ENCODE measurements at regions not wholly inside any gene's neighbourhood (a gene's known extent, or its start where the extent isn't known, plus 50 kb on each side); places are given as distances from the start of the nearest gene placed in this dataset.

DNA sequence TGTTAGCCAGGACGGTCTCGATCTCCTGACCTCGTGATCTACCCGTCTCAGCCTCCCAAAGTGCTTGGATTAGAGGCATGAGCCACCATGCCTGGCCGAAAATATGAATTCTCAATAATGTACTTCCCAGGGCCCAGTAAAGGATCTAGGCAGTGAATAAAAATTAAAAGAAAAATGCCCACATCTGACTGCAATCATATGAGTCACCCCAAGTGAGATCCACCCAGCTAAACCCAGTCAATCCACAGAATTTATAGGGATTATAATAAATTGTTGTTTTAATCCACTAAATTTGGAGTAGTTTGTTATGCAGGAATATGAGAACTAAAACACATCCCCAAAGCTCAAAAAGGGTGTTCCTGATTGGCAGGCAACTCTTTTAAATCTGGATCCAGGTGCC is 93.5 kb upstream of the STK39 start:
- DNase-seq = no peak

- DNase-seq = no peak
These were observed 96.2 kb upstream of the STK39 start for GRCh38 chr2:168343586-168343985.

DNA sequence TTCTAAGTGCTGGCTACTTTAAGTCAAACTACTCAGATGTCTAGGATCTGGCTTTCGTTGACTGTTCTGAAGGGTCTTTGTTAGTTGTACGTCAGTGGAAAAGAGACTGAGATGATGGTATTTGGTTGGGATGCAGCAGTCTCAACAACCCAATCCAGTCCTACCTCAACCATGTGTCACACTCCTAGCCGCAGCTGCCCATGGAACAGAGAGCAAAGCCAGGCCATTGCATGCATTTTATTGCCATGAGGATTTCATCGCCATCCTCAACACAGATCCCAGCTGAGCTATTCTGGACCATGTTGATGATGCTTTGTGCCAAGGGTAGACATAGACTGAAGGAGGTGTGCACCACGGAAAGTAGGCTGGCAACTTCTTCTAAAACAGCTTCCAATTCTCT is 97.3 kb upstream of the STK39 start:
- DNase-seq = no peak

GRCh38 chr2:168345601-168346000 is 98.2 kb upstream of the STK39 start:
- DNase-seq = no peak

DNA sequence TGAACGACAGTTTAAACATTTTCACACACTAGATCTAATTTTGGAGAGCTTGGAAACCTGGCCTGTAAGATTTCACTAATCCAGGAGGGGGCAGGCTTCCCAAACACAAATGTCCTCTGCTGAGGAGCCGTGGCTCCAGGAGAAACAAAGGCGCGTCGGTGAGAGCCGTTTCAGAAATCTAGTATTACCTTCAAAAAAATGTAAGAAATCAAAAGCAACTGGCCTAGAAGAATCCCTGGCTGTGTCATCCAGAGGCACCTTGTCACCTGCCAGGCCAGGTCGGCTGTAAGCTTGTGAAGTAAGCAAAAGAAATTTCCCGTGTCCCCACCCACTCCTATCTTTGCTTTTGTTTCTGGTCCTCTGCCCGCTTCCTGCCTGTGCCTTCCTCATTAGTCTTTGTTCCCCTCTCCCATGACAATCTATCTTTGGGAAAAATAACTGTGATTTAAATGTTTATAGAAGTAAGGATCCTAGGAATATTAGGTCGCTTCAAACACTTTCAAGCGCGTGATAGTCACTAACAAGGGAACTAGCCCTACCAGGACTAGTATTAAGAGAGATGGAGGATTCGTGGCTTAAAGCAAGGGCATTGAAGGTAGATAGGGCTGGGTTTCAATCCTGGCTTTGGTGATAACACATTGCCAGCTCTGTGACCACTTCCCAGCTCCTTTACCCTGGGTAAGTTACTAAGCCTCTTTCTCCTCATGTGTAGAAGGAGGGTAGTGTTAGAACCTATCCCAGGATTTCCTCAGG is 99.5 kb upstream of the STK39 start:
- peak; percentile 67 to 76 for DNase-seq

DNA sequence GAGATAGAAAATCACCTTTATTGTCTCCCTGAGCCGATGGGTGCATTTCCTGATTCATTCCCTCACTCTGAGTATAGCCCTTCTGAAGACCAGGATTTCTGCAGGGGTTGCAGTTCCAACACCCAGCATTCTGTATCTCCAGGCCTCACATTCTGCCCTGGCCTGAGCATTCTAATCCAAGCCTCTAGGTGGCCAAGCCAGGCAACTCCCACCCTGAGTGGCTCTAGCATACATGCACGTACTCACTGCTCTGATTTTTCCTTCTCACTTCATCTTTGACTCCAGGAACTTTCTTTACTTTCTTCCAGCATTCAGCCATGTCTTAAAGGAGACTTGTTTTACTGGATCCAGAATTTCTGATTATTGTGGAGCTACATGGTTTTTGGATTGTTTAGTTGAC is 100.7 kb upstream of the STK39 start:
- DNase-seq = peak in 1 of 2 donors; percentile 19

DNA sequence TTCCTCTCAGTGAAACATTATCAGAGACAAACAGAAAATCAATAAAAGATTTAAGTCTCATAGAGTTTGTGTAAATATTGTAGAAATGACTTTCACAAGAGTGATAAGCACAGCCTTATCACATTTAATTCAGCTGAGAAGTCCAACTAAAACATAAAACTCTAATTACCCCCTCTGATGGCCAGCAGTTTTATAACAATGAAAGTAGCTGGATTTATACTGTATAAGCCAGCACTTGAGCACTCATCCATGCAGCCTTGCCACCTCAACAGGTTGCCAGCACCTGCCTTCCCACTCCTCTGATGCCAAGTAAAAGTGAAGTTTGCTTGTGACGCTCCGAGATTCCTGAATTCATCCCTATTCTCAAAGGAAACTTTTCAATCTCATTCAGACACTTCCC is 103.0 kb upstream of the STK39 start:
- DNase-seq = no peak

DNA sequence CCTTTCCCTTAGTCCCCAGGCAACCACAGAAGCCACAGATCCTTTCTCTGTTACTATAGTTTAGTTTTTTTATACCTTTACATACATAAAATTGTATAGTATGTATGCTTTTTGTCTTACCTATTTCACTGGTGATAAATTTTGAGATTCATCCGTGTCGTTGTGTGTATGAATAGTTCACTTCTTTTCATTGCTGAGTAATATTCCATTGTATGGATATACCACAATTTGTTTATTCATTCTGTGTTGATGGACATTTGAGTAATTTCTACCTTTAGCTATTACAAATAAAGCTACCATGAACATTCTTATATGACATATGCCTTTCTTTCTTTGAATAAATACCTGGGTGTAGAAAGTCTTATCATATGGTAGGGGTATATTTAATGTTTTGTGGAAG is 102.8 kb upstream of the CERS6 start:
- no peak for DNase-seq

DNA sequence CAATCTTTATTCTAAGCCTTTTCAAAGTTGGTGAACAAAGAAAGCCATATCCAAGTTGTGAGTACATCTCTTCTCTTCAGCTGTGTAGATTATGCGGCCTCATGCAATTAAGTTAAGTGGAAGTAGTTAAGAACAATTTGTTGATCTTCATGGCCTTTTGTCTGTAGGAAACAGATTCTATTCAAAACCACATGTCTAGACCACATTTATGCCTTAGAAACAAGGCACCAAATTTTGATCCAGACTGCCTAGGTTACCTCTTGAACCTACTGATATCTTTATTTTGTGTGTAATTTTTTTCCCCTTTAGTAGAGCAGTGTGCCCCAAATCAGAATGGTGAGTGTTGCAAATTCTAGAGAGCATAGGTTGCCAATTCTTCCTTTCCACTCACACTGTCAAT is 101.6 kb upstream of the CERS6 start:
- DNase-seq = no peak

DNA sequence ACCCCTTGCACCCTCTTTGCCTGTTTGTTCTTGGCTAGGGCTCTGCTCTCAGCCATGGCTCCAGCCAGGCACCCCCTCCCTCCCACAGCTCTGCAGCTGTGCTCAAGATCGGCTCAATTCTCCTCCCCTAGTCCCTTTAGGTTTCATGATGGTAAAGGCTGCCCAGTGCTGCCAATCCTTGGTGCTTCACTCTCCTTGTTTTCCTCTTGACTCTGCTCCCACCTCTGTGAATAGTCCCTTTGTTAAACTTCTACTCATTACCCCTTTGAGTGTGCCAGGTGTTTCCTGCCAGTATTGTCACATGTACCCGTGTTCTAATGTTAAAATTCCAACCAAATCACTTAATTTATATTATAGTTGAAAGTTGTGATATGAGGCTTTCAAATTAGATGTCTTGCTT is 101.0 kb upstream of the CERS6 start:
- DNase-seq = no peak

DNA sequence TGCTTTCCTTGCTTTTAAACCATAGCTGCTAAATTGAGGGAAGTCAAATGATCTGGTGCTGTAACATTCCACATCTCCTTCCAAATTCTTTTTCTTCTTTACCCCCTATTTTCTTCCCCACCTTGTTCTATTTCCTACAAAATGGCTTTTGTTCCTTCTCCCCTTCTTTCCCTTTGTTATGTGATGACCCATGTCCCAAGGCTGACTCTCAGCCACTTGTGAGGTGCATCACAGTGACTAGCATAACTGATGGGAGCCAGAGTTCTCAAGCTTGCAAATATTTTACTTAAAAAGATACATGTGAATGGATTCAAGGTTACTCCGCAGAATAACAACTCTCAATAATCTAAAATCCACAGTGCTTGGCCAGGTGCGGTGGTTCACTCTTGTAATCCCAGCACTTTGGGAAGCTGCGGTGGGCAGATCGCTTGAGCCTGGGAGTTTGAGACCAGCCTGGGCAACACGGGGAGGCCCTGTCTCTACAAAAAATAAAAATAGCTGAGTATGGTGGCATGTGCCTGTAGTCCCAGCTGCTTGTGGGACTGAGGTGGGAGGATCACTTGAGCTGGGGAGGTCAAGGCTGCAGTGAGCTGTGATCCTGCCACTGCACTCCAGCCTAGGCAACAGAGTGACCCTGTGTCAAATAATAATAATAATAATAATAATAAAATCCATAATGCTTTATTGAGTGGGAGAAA is 100.1 kb upstream of the CERS6 start:
- DNase-seq = no peak

- no peak for DNase-seq
These were observed 99.6 kb upstream of the CERS6 start for GRCh38 chr2:168356477-168356835.

DNA sequence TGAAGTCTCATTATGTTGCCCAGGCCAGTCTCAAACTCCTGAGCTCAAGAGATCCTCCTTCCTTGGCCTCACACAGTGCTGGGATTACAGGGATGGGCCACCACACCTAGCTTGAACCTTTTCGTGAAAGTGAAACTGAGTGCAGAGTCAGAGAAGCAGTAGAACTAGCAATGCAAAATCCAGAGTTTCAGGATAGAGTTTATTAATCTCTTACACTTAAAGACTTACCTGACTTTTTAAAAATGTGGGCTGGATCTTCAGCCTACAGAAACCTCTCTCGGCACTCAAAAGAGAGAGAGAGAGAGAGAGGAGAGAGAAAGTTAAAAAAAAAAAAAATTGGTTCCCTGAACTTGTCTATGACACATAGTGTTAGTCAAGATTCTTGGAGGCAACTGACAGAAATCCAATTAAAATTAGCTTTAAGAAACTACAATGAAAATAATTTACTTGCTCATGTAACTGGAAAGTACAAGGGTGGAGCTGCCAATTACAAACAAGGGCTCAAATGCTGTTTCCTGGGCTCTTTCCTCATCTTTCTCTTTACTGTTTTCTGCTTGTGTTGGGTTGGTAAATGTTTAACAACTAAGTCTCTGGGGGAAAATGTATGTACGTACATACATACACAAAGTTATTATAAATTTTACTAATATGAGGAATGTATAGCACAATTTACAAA is 98.1 kb upstream of the CERS6 start:
- no peak for DNase-seq

DNA sequence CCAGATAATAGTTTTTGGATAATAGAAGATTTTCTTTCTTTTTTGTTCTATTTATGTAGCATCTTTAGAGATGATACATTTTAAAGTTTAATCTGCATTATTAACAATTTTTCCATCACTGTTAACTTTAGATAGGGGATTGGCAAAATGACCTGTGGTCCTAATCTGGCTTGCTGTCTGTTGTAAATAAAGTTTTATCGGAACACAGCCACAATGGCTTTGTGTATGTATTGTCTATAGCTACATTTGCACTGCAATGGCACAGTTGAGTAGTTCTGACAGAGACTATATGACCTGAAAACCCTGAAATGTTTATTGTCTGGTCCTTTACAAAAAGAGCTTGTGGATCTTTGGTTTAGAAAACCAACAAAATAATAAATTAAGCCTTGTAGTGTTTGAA is 97.0 kb upstream of the CERS6 start:
- no peak for DNase-seq

- DNase-seq = no peak
These were observed 92.6 kb upstream of the CERS6 start for GRCh38 chr2:168363347-168364092.

- no peak for DNase-seq
These were observed 90.9 kb upstream of the CERS6 start for GRCh38 chr2:168365094-168365621.

DNA sequence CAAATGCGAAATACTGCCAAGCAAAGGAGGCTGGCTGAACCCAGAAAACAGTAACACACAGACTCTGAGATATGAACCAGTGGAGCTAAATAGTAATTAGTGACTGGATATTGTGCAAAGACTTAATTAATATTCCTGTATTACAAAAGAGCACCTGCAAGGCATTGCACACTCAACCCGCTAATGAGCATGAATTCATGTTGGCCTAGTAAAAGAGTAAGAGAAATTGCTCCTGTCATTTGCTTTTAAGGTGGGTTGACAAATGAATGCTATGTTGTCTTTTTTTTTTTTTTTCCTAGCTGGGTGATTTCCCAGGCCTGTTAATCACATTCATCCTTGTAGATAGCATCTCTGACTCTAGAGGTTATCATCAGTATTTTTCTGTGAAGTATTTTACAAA is 87.0 kb upstream of the CERS6 start:
- no peak for DNase-seq

DNA sequence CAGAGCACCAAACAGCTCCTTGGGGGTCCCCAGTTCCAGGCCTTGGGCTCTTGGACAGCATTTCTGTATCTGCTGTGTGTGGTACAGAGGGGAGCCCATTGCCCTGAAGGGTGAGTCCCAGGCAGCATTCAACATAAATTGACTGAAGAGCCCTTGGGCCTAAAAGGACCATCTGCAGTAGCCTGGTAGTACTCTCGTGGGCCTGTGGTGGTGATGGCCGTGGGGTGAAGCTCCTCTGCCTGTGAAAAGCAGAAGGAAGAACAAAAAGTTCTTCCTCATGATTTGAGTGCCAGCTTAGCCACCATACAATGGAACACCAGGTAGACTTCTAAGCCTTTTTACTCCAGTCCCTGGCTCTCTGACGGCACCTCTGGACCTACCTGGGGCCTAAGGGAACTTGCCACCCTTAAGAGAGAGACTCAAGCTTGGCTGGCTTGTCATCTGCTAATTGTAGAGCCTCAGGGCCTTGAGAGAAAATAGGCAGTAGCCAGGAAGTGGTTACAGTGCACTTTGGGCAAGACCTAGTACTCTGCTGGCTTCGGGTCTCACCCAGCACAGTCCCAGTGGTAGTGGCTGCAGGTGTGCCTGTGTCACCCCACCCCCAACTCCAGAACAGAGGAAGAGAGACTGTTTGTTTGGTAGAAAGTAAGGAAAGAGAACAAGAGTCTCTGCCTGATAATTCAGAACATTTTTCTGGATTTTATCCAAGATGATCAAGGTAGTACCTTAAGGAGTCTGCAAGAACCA is 84.6 kb upstream of the CERS6 start:
- DNase-seq = peak in 1 of 2 donors; percentile 12

DNA sequence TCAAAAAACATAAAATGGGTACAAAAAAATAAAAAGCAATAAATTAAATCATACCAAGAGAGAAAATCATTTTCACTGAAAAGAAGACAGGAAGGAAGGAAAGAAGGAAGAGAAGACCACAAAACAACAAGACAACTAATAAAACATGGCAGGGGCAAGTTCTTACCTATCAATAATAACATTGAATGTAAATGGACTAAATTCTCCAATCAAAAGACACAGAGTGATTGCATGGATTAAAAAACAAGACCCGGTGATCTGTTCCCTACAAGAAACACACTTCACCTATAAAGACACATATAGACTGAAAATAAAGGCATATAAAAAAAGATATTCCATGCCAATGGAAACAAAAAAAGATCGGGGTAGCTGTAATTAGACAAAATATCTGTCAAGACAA is 82.6 kb upstream of the CERS6 start:
- no peak for DNase-seq

GRCh38 chr2:168375195-168375798 is 80.8 kb upstream of the CERS6 start:
- no peak for DNase-seq

- peak; percentile 33 to 48 for DNase-seq
These were observed 77.0 kb upstream of the CERS6 start for GRCh38 chr2:168378960-168379669.

All from CD4-positive, alpha-beta T cell treated with Interferon alpha-2 for 1 hour (primary cell).